Activated naive CD8-positive, alpha-beta T cell treated with anti-CD3 and anti-CD28 coated beads for 36 hours (primary cell): ENCODE measurements at regions not wholly inside any gene's neighbourhood (a gene's known extent, or its start where the extent isn't known, plus 50 kb on each side); places are given as distances from the start of the nearest gene placed in this dataset.

ENCODE experiments used
- DNase-seq: peaks from one replicate; pipeline ENCODE4 v3.0.0; 2021
- H3K27ac Mint-ChIP-seq: one replicate; pipeline ENCODE4 v1.8.0; 2022; ENCODE audit warnings: mild to moderate bottlenecking, moderate library complexity, mixed read lengths
- H3K27me3 Mint-ChIP-seq: one replicate; pipeline ENCODE4 v1.8.0; 2022; ENCODE audit warnings: mild to moderate bottlenecking, mixed read lengths
- H3K36me3 Mint-ChIP-seq: one replicate; pipeline ENCODE4 v1.8.0; 2021; ENCODE audit warnings: mild to moderate bottlenecking, mixed read lengths
- H3K4me1 Mint-ChIP-seq: one replicate; pipeline ENCODE4 v1.8.0; 2021; ENCODE audit warnings: mixed read lengths
- H3K4me3 Mint-ChIP-seq: one replicate; pipeline ENCODE4 v1.8.0; 2022; ENCODE audit warnings: mild to moderate bottlenecking, moderate library complexity, mixed read lengths
- H3K9me3 Mint-ChIP-seq: one replicate; pipeline ENCODE4 v1.8.0; 2022; ENCODE audit warnings: mixed read lengths

- DNase-seq: no peak
- no peaks in the 10 kb centered on the region for H3K9me3 Mint-ChIP-seq
- H3K27ac Mint-ChIP-seq: no peak overlapping the region
- H3K4me3 Mint-ChIP-seq: no peak overlapping the region
- peaks cover 11% of the 10 kb centered on the region for H3K27me3 Mint-ChIP-seq
- H3K36me3 Mint-ChIP-seq: no peaks in the 10 kb centered on the region
- H3K4me1 Mint-ChIP-seq: no peaks in the 10 kb centered on the region
Observed at GRCh38 chr11:87437133-87437843, 399.6 kb downstream of the TMEM135 start.

- no peak overlapping the region for H3K27ac Mint-ChIP-seq
- H3K9me3 Mint-ChIP-seq: no peaks in the 10 kb centered on the region
- H3K4me1 Mint-ChIP-seq: no peaks in the 10 kb centered on the region
- no peaks in the 10 kb centered on the region for H3K27me3 Mint-ChIP-seq
- no peak for DNase-seq
- no peaks in the 10 kb centered on the region for H3K36me3 Mint-ChIP-seq
- H3K4me3 Mint-ChIP-seq: no peak overlapping the region
Observed at GRCh38 chr11:87432022-87432421, 394.3 kb downstream of the TMEM135 start.

DNA sequence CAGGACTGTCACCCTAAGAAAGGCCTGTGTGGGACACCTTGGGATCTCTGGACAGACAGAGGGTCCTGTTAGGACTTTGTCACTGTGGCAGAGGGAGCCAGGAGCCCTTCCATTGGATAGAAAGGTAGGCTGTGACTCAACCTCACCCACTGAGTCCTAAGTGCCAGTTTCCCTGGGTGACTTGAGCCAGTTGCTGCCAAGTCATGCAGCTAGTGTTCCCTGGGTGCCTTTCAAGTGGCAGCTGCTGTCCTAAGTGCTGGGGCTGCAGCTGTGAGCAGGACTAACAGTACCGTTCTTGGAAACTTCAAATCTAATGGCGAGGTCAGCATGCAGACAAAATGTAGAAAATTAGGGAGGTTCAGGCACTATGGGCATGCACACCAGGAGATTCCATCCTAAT, 393.7 kb downstream of the TMEM135 start:
- DNase-seq: no peak
- Mint-ChIP-seq H3K4me1 (no peaks in the 10 kb centered on the region), H3K36me3 (no peaks in the 10 kb centered on the region), H3K4me3 (no peak overlapping the region), H3K27me3 (no peaks in the 10 kb centered on the region), H3K9me3 (no peaks in the 10 kb centered on the region), H3K27ac (no peak overlapping the region)

DNA sequence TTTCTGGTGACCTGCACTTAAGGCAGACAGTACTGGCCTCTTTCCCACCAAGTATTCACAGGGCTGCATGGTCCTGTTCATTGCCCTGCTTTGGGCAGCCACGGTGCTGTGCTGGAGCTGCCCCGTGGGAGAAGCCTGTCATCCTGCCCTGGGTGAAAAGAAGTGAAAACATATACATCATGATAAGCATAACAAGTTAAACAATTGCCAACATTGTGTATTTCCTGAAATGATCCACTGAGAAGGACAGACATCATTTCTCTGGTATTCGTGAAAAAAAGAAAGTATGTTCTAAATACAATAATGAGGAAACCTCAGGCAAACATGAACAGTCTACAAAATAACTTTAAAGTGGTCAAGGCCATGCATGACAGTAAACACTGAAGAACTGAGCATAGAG, 393.1 kb downstream of the TMEM135 start:
- Mint-ChIP-seq H3K4me1 (no peaks in the 10 kb centered on the region), H3K4me3 (no peak overlapping the region), H3K36me3 (no peaks in the 10 kb centered on the region), H3K9me3 (no peaks in the 10 kb centered on the region), H3K27me3 (no peaks in the 10 kb centered on the region), H3K27ac (no peak overlapping the region)
- no peak for DNase-seq

GRCh38 chr11:87429996-87430395, 392.3 kb downstream of the TMEM135 start:
- H3K4me1 Mint-ChIP-seq: no peaks in the 10 kb centered on the region
- no peak overlapping the region for H3K27ac Mint-ChIP-seq
- H3K4me3 Mint-ChIP-seq: no peak overlapping the region
- no peaks in the 10 kb centered on the region for H3K9me3 Mint-ChIP-seq
- no peaks in the 10 kb centered on the region for H3K27me3 Mint-ChIP-seq
- H3K36me3 Mint-ChIP-seq: no peaks in the 10 kb centered on the region
- DNase-seq: no peak

GRCh38 chr11:87428266-87428665, 390.5 kb downstream of the TMEM135 start:
- Mint-ChIP-seq H3K4me3 (no peak overlapping the region), H3K27me3 (no peaks in the 10 kb centered on the region), H3K36me3 (no peaks in the 10 kb centered on the region), H3K9me3 (no peaks in the 10 kb centered on the region), H3K4me1 (no peaks in the 10 kb centered on the region), H3K27ac (no peak overlapping the region)
- DNase-seq: no peak

DNA sequence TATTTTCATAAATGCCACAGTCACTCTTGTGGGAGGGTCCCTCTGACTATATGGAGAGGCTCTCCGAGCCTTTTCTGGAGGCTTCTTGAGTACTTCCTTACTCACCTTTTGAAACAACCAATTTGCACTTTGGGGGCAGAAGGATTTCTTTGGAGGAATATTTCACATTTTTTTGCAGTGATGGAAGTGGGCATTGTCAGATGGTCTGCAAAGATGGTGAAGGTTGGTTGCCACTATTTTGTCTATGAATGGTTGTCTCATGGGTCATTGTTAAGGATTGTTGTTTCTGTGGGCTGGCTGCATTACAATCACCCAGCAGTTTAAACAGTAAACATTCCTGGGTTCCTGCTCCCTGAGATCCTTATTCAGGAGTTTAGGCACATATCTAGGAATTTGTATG, 388.2 kb downstream of the TMEM135 start:
- no peak overlapping the region for H3K27ac Mint-ChIP-seq
- no peaks in the 10 kb centered on the region for H3K9me3 Mint-ChIP-seq
- no peaks in the 10 kb centered on the region for H3K4me1 Mint-ChIP-seq
- H3K27me3 Mint-ChIP-seq: peaks cover 3% of the 10 kb centered on the region
- no peaks in the 10 kb centered on the region for H3K36me3 Mint-ChIP-seq
- DNase-seq: no peak
- H3K4me3 Mint-ChIP-seq: no peak overlapping the region

DNA sequence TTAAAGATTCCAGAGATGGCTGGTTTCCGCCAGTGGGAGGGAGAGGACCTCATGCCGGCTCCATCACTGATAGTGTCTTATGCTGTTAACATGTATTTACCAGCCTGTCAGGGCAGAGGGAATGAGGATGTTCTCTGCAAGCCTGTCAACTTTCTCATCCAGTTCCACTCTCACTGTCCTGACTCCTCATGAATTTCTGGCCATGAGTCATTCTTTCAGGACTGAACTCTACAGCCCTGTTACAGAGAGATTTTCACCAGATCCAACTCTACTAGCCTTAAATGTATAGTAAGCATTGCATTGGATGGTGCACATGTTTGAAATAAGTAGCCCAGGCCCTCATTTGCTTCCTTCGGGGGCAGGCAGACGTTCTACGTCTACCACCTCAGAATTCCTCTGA, 387.7 kb downstream of the TMEM135 start:
- no peaks in the 10 kb centered on the region for H3K9me3 Mint-ChIP-seq
- no peaks in the 10 kb centered on the region for H3K36me3 Mint-ChIP-seq
- peaks cover 3% of the 10 kb centered on the region for H3K27me3 Mint-ChIP-seq
- DNase-seq: no peak
- no peak overlapping the region for H3K27ac Mint-ChIP-seq
- H3K4me3 Mint-ChIP-seq: no peak overlapping the region
- H3K4me1 Mint-ChIP-seq: no peaks in the 10 kb centered on the region

- Mint-ChIP-seq H3K9me3 (no peaks in the 10 kb centered on the region), H3K27ac (no peak overlapping the region), H3K4me3 (no peak overlapping the region), H3K36me3 (no peaks in the 10 kb centered on the region), H3K4me1 (no peaks in the 10 kb centered on the region), H3K27me3 (peaks cover 3% of the 10 kb centered on the region)
- DNase-seq: no peak
Observed at GRCh38 chr11:87423161-87423560, 385.4 kb downstream of the TMEM135 start.

DNA sequence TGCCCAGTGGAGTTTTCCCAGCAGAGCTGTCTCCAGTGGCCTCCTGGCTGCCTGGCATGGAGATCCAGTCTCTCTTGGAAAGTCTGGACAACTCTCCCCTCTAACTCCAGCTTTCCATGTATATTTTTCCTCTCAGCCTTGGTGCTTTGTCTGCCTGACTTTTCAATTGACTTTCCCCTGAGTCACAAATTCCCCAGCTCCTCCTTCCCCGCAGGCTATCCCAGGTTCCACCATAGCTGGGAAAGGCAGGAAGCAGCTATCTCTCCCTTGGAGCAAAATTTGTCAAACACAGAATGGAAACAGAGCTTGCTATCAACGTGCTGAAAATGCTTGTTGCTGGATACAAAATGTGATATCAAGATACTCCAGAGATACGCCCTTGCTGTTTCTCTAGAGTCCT, 384.8 kb downstream of the TMEM135 start:
- Mint-ChIP-seq H3K4me1 (no peaks in the 10 kb centered on the region), H3K27ac (no peak overlapping the region), H3K9me3 (no peaks in the 10 kb centered on the region), H3K36me3 (no peaks in the 10 kb centered on the region), H3K4me3 (no peak overlapping the region), H3K27me3 (peaks cover 3% of the 10 kb centered on the region)
- DNase-seq: no peak

DNA sequence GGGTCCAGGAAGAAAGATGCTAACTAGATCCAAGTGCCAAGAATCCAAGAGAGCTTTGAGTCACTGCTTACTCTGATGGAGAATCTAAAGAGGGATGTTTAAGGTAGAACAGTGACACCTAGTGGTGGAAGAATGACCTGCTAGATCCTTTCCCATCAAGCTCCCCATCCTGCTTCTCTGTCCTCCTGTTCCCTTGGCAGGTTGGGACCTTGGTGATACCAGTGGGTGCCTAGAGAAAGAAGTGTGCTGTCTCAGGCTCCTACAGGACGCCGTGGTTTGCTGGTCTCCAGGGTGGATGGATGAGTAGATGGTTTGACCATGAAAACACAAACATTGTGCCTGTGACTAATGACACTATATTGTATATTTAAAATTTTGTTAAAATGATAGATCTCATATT, 383.7 kb downstream of the TMEM135 start:
- peaks cover 3% of the 10 kb centered on the region for H3K27me3 Mint-ChIP-seq
- no peaks in the 10 kb centered on the region for H3K36me3 Mint-ChIP-seq
- DNase-seq: no peak
- no peak overlapping the region for H3K27ac Mint-ChIP-seq
- no peak overlapping the region for H3K4me3 Mint-ChIP-seq
- no peaks in the 10 kb centered on the region for H3K9me3 Mint-ChIP-seq
- no peaks in the 10 kb centered on the region for H3K4me1 Mint-ChIP-seq

DNA sequence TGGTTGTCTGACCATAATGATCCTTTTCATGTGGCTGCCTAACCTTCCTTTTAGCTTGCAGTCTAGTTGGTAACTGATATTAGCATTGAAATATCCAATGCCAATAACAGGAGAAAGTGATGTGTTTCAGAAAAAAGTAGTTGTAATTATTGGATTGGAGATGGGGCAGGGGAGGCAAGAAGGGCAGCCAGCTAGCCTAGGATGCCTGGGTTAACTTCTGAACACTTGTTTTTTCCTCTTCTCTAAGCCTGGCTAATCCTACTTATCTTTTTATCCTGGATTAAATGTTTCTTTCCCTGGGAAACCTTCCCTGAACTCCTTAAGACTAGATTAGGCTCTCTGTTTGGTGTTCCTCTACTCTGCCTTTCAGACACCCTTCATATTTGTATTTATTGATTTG, 380.2 kb downstream of the TMEM135 start:
- no peaks in the 10 kb centered on the region for H3K4me1 Mint-ChIP-seq
- no peak for DNase-seq
- H3K9me3 Mint-ChIP-seq: no peaks in the 10 kb centered on the region
- no peaks in the 10 kb centered on the region for H3K36me3 Mint-ChIP-seq
- no peak overlapping the region for H3K4me3 Mint-ChIP-seq
- no peak overlapping the region for H3K27ac Mint-ChIP-seq
- peaks cover 6% of the 10 kb centered on the region for H3K27me3 Mint-ChIP-seq

GRCh38 chr11:87405843-87406242, 368.1 kb downstream of the TMEM135 start:
- no peak overlapping the region for H3K27ac Mint-ChIP-seq
- H3K4me1 Mint-ChIP-seq: no peaks in the 10 kb centered on the region
- no peaks in the 10 kb centered on the region for H3K9me3 Mint-ChIP-seq
- no peak overlapping the region for H3K4me3 Mint-ChIP-seq
- no peaks in the 10 kb centered on the region for H3K27me3 Mint-ChIP-seq
- DNase-seq: no peak
- no peaks in the 10 kb centered on the region for H3K36me3 Mint-ChIP-seq

DNA sequence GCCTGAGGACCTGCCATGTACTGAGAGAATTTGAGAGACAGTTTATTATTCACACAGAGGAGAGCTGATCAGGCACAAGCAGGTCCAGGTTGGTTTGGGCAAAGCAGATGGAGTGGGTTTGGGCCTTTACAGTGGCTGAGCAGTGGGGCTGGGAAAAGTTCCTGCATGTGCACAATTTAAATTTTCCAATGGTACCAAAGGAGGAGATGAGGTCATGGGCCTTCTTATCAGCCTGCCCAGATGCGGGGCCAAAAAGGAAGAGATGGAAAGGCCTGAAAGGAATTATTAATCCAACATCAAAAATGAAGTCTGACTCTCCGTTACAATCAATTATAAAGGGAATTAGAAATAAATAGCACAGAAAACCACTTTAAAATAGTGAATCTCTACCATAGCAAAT, 367.6 kb downstream of the TMEM135 start:
- Mint-ChIP-seq H3K9me3 (no peaks in the 10 kb centered on the region), H3K27me3 (no peaks in the 10 kb centered on the region), H3K27ac (no peak overlapping the region), H3K4me3 (no peak overlapping the region), H3K4me1 (no peaks in the 10 kb centered on the region), H3K36me3 (no peaks in the 10 kb centered on the region)
- DNase-seq: no peak

DNA sequence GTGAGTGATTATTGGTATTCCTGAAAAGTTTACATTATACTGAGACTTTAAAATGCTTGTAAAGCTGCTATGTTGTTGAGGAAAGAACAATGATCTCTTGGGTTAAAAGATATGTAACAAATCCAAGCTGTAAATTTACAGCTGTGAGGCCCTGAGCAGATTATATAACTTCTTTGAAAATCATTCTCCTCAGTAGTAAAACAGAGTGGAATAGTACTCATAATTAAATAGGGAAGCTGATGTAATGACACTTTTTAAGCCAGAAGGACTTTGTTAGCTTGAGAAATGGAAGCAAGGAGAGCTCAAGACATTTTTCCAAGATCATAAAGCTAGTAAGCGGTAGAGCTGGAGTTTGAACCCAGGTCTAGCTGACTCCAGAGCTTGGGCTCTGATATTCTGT, 363.9 kb downstream of the TMEM135 start:
- Mint-ChIP-seq H3K4me1 (no peaks in the 10 kb centered on the region), H3K27me3 (peaks cover 10% of the 10 kb centered on the region), H3K36me3 (no peaks in the 10 kb centered on the region), H3K27ac (no peak overlapping the region), H3K9me3 (no peaks in the 10 kb centered on the region), H3K4me3 (no peak overlapping the region)
- no peak for DNase-seq

DNA sequence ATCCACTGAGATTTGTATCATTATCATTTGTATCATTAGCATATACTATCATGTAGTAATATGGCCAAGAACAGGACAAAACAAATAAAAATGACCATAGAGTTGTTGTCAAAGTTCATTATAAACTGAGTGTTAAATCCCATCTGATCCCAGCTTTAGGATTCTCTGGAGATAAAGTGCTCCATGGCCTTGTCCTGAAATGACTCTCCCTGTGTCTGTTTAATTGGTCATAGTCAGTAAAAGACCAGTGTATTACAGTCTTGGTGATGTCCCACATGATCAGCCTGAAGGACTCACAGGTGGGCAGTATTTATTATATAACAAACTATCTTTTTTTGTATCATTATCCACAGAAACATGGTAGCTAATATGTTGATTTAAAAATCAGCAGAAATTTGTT, 361.6 kb downstream of the TMEM135 start:
- DNase-seq: no peak
- Mint-ChIP-seq H3K27ac (no peak overlapping the region), H3K27me3 (peaks cover 13% of the 10 kb centered on the region), H3K36me3 (no peaks in the 10 kb centered on the region), H3K9me3 (no peaks in the 10 kb centered on the region), H3K4me1 (no peaks in the 10 kb centered on the region), H3K4me3 (no peak overlapping the region)
